ENCODE measurements at regions not wholly inside any gene's neighbourhood (a gene's known extent, or its start where the extent isn't known, plus 50 kb on each side); places are given as distances from the start of the nearest gene placed in this dataset.

DNA sequence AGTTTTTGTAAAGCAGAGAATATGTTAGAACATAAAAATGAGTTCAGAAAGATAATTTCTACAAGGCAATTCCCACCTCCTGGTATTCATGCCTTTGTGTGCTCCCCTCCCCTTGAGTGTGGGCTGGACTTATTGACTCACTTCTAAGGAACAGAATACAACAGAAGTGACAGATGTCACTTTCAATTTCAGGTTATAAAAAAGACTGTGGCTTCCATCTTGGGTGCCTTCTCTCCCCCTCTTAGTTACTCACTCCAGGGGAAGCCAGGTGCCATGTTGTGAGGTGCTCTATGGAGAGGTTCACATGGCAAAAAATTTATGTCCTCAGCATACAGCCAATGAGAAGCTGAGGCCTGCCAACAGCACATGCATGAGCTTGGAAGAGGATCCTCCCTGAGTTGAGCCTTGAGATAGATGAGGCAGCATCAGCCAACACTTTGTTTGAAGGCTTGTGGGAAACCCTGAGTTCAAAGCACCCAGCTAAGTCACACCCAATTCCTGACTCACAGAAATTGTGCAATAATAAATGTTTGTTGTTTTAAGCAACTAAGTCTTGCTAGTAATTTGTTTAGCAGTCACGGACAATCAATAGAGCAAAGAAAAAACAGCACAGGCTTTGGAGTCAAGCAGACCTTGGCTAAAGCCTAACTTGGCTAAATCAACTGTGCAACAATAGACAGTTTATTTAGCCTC, 73.5 kb upstream of the NGF start (continued):
- no peak for TF ChIP-seq ZSCAN21 (CRISPR knock-in tag; IDR thresholded peaks at IDR 0.05; ENCODE audit: borderline replicate concordance)
- TF ChIP-seq ZNF841 (CRISPR knock-in tag; IDR thresholded peaks at IDR 0.05; ENCODE audit: borderline replicate concordance): no peak
- no peak for TF ChIP-seq ZNF205 (CRISPR knock-in tag; IDR thresholded peaks at IDR 0.05)
- TF ChIP-seq KLF11 (CRISPR knock-in tag; IDR thresholded peaks at IDR 0.05): no peak
- TF ChIP-seq HNRNPLL (IDR thresholded peaks at IDR 0.05; ENCODE audit: low read depth, low read length, poor library complexity, severe bottlenecking): no peak
- TF ChIP-seq, protein P1, sequence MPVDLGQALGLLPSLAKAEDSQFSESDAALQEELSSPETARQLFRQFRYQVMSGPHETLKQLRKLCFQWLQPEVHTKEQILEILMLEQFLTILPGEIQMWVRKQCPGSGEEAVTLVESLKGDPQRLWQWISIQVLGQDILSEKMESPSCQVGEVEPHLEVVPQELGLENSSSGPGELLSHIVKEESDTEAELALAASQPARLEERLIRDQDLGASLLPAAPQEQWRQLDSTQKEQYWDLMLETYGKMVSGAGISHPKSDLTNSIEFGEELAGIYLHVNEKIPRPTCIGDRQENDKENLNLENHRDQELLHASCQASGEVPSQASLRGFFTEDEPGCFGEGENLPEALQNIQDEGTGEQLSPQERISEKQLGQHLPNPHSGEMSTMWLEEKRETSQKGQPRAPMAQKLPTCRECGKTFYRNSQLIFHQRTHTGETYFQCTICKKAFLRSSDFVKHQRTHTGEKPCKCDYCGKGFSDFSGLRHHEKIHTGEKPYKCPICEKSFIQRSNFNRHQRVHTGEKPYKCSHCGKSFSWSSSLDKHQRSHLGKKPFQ (CRISPR knock-in tag; IDR thresholded peaks at IDR 0.05; ENCODE audit: insufficient replicate concordance): no peak
- TF ChIP-seq, protein P2, sequence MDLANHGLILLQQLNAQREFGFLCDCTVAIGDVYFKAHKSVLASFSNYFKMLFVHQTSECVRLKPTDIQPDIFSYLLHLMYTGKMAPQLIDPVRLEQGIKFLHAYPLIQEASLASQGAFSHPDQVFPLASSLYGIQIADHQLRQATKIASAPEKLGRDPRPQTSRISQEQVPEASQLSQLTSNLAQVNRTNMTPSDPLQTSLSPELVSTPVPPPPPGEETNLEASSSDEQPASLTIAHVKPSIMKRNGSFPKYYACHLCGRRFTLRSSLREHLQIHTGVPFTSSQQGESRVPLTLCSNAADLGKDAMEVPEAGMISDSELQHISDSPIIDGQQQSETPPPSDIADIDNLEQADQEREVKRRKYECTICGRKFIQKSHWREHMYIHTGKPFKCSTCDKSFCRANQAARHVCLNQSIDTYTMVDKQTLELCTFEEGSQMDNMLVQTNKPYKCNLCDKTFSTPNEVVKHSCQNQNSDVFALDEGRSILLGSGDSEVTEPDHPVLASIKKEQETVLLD (CRISPR knock-in tag; IDR thresholded peaks at IDR 0.05; ENCODE audit: low read depth): no peak
- no peak for TF ChIP-seq ZSCAN25 (CRISPR knock-in tag; IDR thresholded peaks at IDR 0.05)
- no peak for TF ChIP-seq IRX3 (CRISPR knock-in tag; IDR thresholded peaks at IDR 0.05; ENCODE audit: borderline replicate concordance, low read depth)
- TF ChIP-seq SYNCRIP (IDR thresholded peaks at IDR 0.05; ENCODE audit: insufficient read depth, low read depth, low read length): no peak
- no peak for TF ChIP-seq PHF20 (CRISPR knock-in tag; IDR thresholded peaks at IDR 0.05)
- no peak for TF ChIP-seq ZFP36L2 (CRISPR knock-in tag; IDR thresholded peaks at IDR 0.05)
- TF ChIP-seq, protein P3, sequence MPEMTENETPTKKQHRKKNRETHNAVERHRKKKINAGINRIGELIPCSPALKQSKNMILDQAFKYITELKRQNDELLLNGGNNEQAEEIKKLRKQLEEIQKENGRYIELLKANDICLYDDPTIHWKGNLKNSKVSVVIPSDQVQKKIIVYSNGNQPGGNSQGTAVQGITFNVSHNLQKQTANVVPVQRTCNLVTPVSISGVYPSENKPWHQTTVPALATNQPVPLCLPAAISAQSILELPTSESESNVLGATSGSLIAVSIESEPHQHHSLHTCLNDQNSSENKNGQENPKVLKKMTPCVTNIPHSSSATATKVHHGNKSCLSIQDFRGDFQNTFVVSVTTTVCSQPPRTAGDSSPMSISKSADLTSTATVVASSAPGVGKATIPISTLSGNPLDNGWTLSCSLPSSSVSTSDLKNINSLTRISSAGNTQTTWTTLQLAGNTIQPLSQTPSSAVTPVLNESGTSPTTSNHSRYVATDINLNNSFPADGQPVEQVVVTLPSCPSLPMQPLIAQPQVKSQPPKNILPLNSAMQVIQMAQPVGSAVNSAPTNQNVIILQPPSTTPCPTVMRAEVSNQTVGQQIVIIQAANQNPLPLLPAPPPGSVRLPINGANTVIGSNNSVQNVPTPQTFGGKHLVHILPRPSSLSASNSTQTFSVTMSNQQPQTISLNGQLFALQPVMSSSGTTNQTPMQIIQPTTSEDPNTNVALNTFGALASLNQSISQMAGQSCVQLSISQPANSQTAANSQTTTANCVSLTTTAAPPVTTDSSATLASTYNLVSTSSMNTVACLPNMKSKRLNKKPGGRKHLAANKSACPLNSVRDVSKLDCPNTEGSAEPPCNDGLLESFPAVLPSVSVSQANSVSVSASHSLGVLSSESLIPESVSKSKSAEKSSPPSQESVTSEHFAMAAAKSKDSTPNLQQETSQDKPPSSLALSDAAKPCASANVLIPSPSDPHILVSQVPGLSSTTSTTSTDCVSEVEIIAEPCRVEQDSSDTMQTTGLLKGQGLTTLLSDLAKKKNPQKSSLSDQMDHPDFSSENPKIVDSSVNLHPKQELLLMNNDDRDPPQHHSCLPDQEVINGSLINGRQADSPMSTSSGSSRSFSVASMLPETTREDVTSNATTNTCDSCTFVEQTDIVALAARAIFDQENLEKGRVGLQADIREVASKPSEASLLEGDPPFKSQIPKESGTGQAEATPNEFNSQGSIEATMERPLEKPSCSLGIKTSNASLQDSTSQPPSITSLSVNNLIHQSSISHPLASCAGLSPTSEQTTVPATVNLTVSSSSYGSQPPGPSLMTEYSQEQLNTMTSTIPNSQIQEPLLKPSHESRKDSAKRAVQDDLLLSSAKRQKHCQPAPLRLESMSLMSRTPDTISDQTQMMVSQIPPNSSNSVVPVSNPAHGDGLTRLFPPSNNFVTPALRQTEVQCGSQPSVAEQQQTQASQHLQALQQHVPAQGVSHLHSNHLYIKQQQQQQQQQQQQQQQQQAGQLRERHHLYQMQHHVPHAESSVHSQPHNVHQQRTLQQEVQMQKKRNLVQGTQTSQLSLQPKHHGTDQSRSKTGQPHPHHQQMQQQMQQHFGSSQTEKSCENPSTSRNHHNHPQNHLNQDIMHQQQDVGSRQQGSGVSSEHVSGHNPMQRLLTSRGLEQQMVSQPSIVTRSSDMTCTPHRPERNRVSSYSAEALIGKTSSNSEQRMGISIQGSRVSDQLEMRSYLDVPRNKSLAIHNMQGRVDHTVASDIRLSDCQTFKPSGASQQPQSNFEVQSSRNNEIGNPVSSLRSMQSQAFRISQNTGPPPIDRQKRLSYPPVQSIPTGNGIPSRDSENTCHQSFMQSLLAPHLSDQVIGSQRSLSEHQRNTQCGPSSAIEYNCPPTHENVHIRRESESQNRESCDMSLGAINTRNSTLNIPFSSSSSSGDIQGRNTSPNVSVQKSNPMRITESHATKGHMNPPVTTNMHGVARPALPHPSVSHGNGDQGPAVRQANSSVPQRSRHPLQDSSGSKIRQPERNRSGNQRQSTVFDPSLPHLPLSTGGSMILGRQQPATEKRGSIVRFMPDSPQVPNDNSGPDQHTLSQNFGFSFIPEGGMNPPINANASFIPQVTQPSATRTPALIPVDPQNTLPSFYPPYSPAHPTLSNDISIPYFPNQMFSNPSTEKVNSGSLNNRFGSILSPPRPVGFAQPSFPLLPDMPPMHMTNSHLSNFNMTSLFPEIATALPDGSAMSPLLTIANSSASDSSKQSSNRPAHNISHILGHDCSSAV (CRISPR knock-in tag; IDR thresholded peaks at IDR 0.05; ENCODE audit: borderline replicate concordance): no peak
- TF ChIP-seq, protein P4, sequence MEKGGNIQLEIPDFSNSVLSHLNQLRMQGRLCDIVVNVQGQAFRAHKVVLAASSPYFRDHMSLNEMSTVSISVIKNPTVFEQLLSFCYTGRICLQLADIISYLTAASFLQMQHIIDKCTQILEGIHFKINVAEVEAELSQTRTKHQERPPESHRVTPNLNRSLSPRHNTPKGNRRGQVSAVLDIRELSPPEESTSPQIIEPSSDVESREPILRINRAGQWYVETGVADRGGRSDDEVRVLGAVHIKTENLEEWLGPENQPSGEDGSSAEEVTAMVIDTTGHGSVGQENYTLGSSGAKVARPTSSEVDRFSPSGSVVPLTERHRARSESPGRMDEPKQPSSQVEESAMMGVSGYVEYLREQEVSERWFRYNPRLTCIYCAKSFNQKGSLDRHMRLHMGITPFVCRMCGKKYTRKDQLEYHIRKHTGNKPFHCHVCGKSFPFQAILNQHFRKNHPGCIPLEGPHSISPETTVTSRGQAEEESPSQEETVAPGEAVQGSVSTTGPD (CRISPR knock-in tag; IDR thresholded peaks at IDR 0.05): no peak
- TF ChIP-seq, protein P5, sequence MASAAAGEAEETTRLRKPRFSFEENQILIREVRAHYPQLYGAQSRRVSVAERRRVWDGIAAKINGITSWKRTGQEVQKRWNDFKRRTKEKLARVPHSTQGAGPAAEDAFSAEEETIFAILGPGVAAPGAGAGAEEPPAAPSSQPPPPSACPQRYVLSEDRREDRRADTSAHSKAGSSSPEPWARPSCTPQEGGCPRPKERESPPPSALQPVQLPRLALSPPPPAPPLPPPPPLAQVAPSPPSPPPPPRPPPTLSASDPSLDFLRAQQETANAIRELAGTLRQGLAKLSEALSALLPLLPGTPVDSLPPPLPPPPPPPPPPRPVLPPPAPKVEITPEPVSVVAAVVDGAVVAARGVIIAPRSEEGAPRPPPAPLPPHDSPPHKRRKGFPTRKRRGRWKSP (CRISPR knock-in tag; IDR thresholded peaks at IDR 0.05): no peak

All from HepG2 (cell line).